H1 (cell line): ENCODE measurements at regions not wholly inside any gene's neighbourhood (a gene's known extent, or its start where the extent isn't known, plus 50 kb on each side); places are given as distances from the start of the nearest gene placed in this dataset.

Source experiments
- CTCF ChIA-PET: fragments of 300-600 bp; sonication (Branson Sonifier 250); formaldehyde crosslinking; loops from one replicate; lab custom pipeline; 2021; ENCODE audit not compliant: partially characterized antibody; lab: Charles Lee
- POLR2A ChIA-PET: fragments of 300-600 bp; sonication (Branson Sonifier 250); formaldehyde crosslinking; loops from one replicate; lab custom pipeline; 2021; ENCODE audit warnings: inconsistent platforms; ENCODE audit not compliant: partially characterized antibody; lab: Charles Lee
- DNase-seq, 2 experiments: peaks; one replicate each; pipeline versions ENCODE4 v3.0.0 to v3.0.0-alpha.2; 2010 to 2022; ENCODE audit warnings: low spot score in 2 of 2, low read depth in 1 of 2, mixed read lengths in 1 of 2
- FAIRE-seq: peaks from 2 replicates; lab custom pipeline; 2011; peaks lifted over from hg19 to GRCh38; lab: Jason Lieb, UNC
- H2AFZ ChIP-seq: 2 replicates; pipeline ENCODE4 v1.8.1; 2012; ENCODE audit warnings: low read length, inconsistent platforms
- H2AK5ac ChIP-seq: 2 replicates; pipeline ENCODE4 v1.6.1; 2013; ENCODE audit warnings: low read depth, low read length
- H2BK120ac ChIP-seq: replicated peaks from 2 replicates; pipeline ENCODE3; 2013; ENCODE audit warnings: low read depth, low read length, inconsistent platforms
- H2BK12ac ChIP-seq: 2 replicates; pipeline ENCODE4 v1.6.1; 2013; ENCODE audit warnings: low read depth, low read length
- H2BK15ac ChIP-seq: 2 replicates; pipeline ENCODE4 v1.6.1; 2013; ENCODE audit warnings: low read length
- H2BK20ac ChIP-seq: 2 replicates; pipeline ENCODE4 v1.6.1; 2013; ENCODE audit warnings: low read length
- H2BK5ac ChIP-seq: 2 replicates; pipeline ENCODE4 v1.6.1; 2013; ENCODE audit warnings: low read depth, low read length
- H3K14ac ChIP-seq: 2 replicates; pipeline ENCODE4 v1.6.1; 2013; ENCODE audit warnings: inconsistent platforms; ENCODE audit not compliant: insufficient read length
- H3K18ac ChIP-seq: 2 replicates; pipeline ENCODE4 v1.6.1; 2013; ENCODE audit warnings: low read length; ENCODE audit errors: extremely low read depth
- H3K23ac ChIP-seq: 2 replicates; pipeline ENCODE4 v1.6.1; 2013; ENCODE audit warnings: inconsistent platforms; ENCODE audit not compliant: insufficient read length
- H3K23me2 ChIP-seq: 2 replicates; pipeline ENCODE4 v1.6.1; 2013; ENCODE audit warnings: low read depth, low read length
- H3K27ac ChIP-seq: 2 replicates; pipeline ENCODE4 v1.6.1; 2011; ENCODE audit warnings: low read depth, low read length, inconsistent platforms
- H3K27me3 ChIP-seq, 4 experiments: replicated peaks in 1 of 4; 1 replicate in 1 of 4; 2 replicates in 3 of 4; pipeline versions ENCODE4 v1.6.1 to v1.8.1; 2011 to 2013; ENCODE audit warnings: low read length in 3 of 4, mild to moderate bottlenecking in 3 of 4, inconsistent platforms in 2 of 4, mixed read lengths in 2 of 4, moderate library complexity in 1 of 4; ENCODE audit not compliant: control insufficient read depth in 3 of 4, insufficient read depth in 3 of 4; ENCODE audit errors: extremely low read depth in 1 of 4
- H3K36me3 ChIP-seq, 4 experiments: 2 replicates each; pipeline versions ENCODE4 v1.6.1 to v1.8.1; 2011 to 2013; ENCODE audit warnings: mild to moderate bottlenecking in 4 of 4, low read length in 3 of 4, moderate library complexity in 2 of 4, control low read depth in 1 of 4, inconsistent platforms in 1 of 4; ENCODE audit not compliant: insufficient read depth in 4 of 4, control insufficient read depth in 2 of 4
- H3K4ac ChIP-seq: replicated peaks from 2 replicates; pipeline ENCODE3; 2013; ENCODE audit warnings: low read length, low read depth, mixed read lengths, inconsistent platforms; ENCODE audit not compliant: insufficient read length
- H3K4me1 ChIP-seq, 4 experiments: replicated peaks in 1 of 4; 1 replicate in 1 of 4; 2 replicates in 3 of 4; pipeline versions ENCODE4 v1.6.1 to v1.8.1; 2011 to 2013; ENCODE audit warnings: low read length in 3 of 4, inconsistent platforms in 2 of 4, mixed read lengths in 1 of 4; ENCODE audit not compliant: insufficient read depth in 4 of 4, control insufficient read depth in 3 of 4
- H3K4me2 ChIP-seq, 2 experiments: 2 replicates each; pipeline versions ENCODE4 v1.6.1 to v1.8.1; 2011 to 2013; ENCODE audit warnings: low read depth in 2 of 2, low read length in 2 of 2, control low read depth in 1 of 2, inconsistent platforms in 1 of 2, mild to moderate bottlenecking in 1 of 2; ENCODE audit not compliant: insufficient read depth in 1 of 2
- H3K4me3 ChIP-seq, 4 experiments: fragments of 200-600, 300-600 bp in 1 of 4; sonication (generic), shearing (Covaris generic), sonication (Bioruptor Twin) in 1 of 4; 2 replicates each; pipeline versions ENCODE4 v1.5.1 to v1.8.1; 2011 to 2016; ENCODE audit warnings: low read length in 4 of 4, low read depth in 3 of 4, control low read depth in 2 of 4, inconsistent platforms in 2 of 4, mild to moderate bottlenecking in 2 of 4, mixed read lengths in 1 of 4, moderate library complexity in 1 of 4; ENCODE audit not compliant: insufficient read depth in 2 of 4; ENCODE audit errors: extremely low read depth in 1 of 4
- H3K56ac ChIP-seq: replicated peaks from 2 replicates; pipeline ENCODE3; 2013; ENCODE audit warnings: low read depth, mild to moderate bottlenecking, mixed read lengths, low read length, inconsistent platforms; ENCODE audit not compliant: insufficient read length
- H3K79me1 ChIP-seq: 2 replicates; pipeline ENCODE4 v1.6.1; 2013; ENCODE audit warnings: low read depth, low read length, control low read depth
- H3K79me2 ChIP-seq, 2 experiments: 2 replicates each; pipeline versions ENCODE4 v1.6.1 to v1.8.1; 2012 to 2013; ENCODE audit warnings: low read length in 2 of 2, mild to moderate bottlenecking in 2 of 2, inconsistent platforms in 1 of 2; ENCODE audit not compliant: insufficient read depth in 2 of 2, control insufficient read depth in 1 of 2
- H3K9ac ChIP-seq, 4 experiments: replicated peaks in 1 of 4; 1 replicate in 1 of 4; 2 replicates in 3 of 4; pipeline versions ENCODE4 v1.6.1 to v1.8.1; 2011 to 2013; ENCODE audit warnings: low read depth in 3 of 4, low read length in 3 of 4, control low read depth in 2 of 4, mild to moderate bottlenecking in 2 of 4, moderate library complexity in 2 of 4, inconsistent platforms in 1 of 4; ENCODE audit errors: extremely low read depth in 1 of 4
- H3K9me3 ChIP-seq, 2 experiments: 2 replicates each; pipeline versions ENCODE4 v1.6.1 to v1.8.1; 2012 to 2013; ENCODE audit warnings: mild to moderate bottlenecking in 2 of 2, moderate library complexity in 2 of 2, control low read depth in 1 of 2, inconsistent platforms in 1 of 2, low read depth in 1 of 2, low read length in 1 of 2, mixed read lengths in 1 of 2; ENCODE audit not compliant: insufficient read depth in 2 of 2
- H4K20me1 ChIP-seq, 2 experiments: replicated peaks in 1 of 2; 2 replicates each; pipeline versions ENCODE3 to v1.8.1; 2011 to 2013; ENCODE audit warnings: inconsistent platforms in 2 of 2, low read length in 2 of 2, mild to moderate bottlenecking in 1 of 2; ENCODE audit not compliant: insufficient read depth in 2 of 2, control insufficient read depth in 1 of 2
- H4K5ac ChIP-seq: 2 replicates; pipeline ENCODE4 v1.6.1; 2013; ENCODE audit warnings: low read length, low read depth, mixed read lengths, inconsistent platforms; ENCODE audit not compliant: insufficient read length
- H4K8ac ChIP-seq: 2 replicates; pipeline ENCODE4 v1.8.0; 2013; ENCODE audit warnings: mild to moderate bottlenecking, moderate library complexity, low read length, inconsistent platforms; ENCODE audit not compliant: insufficient read depth; ENCODE audit errors: extremely low read depth
- H4K91ac ChIP-seq: replicated peaks from 2 replicates; pipeline ENCODE3; 2013; ENCODE audit warnings: low read length, mixed read lengths, inconsistent platforms; ENCODE audit not compliant: insufficient read length
- ATF2 ChIP-seq: IDR thresholded peaks from 2 replicates; pipeline ENCODE4 v1.6.1; 2012; ENCODE audit warnings: low read length, inconsistent platforms
- CHD2 ChIP-seq: IDR thresholded peaks from 2 replicates; pipeline ENCODE4 v1.6.1; 2012; ENCODE audit warnings: low read length, improper control_type of control experiment
- EP300 ChIP-seq, 2 experiments: IDR thresholded peaks; 1 replicate in 1 of 2; 2 replicates in 1 of 2; pipeline ENCODE4 v1.6.1; 2011 to 2012; ENCODE audit warnings: low read depth in 2 of 2, low read length in 2 of 2, mild to moderate bottlenecking in 2 of 2, borderline replicate concordance in 1 of 2, inconsistent platforms in 1 of 2, moderate library complexity in 1 of 2
- KDM1A ChIP-seq: fragments of 200-600, 300-600 bp; sonication (generic); IDR thresholded peaks from 2 replicates; pipeline ENCODE4 v1.7.1; 2016; ENCODE audit warnings: mild to moderate bottlenecking, low read length, borderline replicate concordance
- KDM4A ChIP-seq: IDR thresholded peaks from one replicate; pipeline ENCODE4 v1.7.1; 2012; ENCODE audit warnings: low read depth, mild to moderate bottlenecking, moderate library complexity, low read length, inconsistent platforms; ENCODE audit not compliant: severe bottlenecking
- RBBP5 ChIP-seq: IDR thresholded peaks from 2 replicates; pipeline ENCODE4 v1.7.1; 2012; ENCODE audit warnings: low read depth, mild to moderate bottlenecking, inconsistent platforms, low read length, moderate library complexity, borderline replicate concordance
- RXRA ChIP-seq: IDR thresholded peaks from 2 replicates; pipeline ENCODE4 v1.6.1; 2011; ENCODE audit warnings: low read depth, mild to moderate bottlenecking, low read length, moderate library complexity; ENCODE audit not compliant: insufficient read depth
- SIN3A ChIP-seq, 2 experiments: IDR thresholded peaks in 1 of 2; conservative IDR thresholded peaks in 1 of 2; 2 replicates each; pipeline ENCODE4 v1.6.1; 2011 to 2012; ENCODE audit warnings: low read length in 2 of 2, improper control_type of control experiment in 1 of 2, low read depth in 1 of 2, mild to moderate bottlenecking in 1 of 2
- SIX5 ChIP-seq: IDR thresholded peaks from 2 replicates; pipeline ENCODE4 v1.6.1; 2011; ENCODE audit warnings: mild to moderate bottlenecking, low read depth, low read length
- SUZ12 ChIP-seq: fragments of 200-600 bp; sonication (generic); IDR thresholded peaks from 2 replicates; pipeline ENCODE4 v1.6.1; 2012; ENCODE audit warnings: mild to moderate bottlenecking, inconsistent platforms, low read length, moderate library complexity, mixed read lengths
- WGBS, 2 experiments: shearing (Covaris generic) in 1 of 2; methylation state at CpG; one replicate each; pipeline versions ENCODE4 v1.1.6 to v1.1.7; 2013 to 2015; ENCODE audit warnings: low lambda C conversion rate in 2 of 2, mixed read lengths in 2 of 2, inconsistent platforms in 1 of 2, low coverage in 1 of 2, missing lambda C conversion rate in 1 of 2; ENCODE audit not compliant: insufficient replicate concordance in 2 of 2, insufficient coverage in 1 of 2, insufficient read length in 1 of 2; ENCODE audit errors: extremely low coverage in 1 of 2, missing lambda C conversion rate in 1 of 2; 5-methylcytosine and 5-hydroxymethylcytosine counted together
- TF ChIP-seq, protein P1 (sequence below): IDR thresholded peaks from 2 replicates; pipeline ENCODE4 v1.6.1; 2012; ENCODE audit warnings: inconsistent platforms
- TF ChIP-seq, protein P2 (sequence below): IDR thresholded peaks from 2 replicates; pipeline ENCODE4 v1.6.1; 2011; ENCODE audit warnings: low read depth, mild to moderate bottlenecking, low read length; ENCODE audit not compliant: insufficient read depth

DNA sequence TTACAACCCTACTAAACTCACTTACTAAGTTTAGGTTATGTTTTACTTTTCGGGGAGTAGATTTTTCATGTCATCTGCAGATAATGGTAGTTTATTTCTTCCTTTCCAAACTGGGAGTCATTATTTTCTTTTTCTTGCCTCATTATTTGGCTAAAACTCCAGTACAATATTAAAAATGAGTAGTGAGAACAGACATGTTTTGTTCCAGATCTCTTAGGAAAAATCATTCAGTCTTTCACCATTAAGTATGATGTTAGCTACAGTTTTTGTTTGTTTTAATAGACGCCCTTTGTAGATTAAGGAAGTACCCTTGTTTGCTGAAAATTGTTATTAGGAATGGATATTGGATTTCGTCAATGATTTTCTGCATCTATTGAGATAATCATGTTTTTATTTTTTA, 472.0 kb upstream of the PAPPA start:
- FAIRE-seq = no peak
- Histone ChIP-seq H3K79me1 (no peaks in the 10 kb centered on the region), H2BK15ac (no peak overlapping the region), H2BK120ac (no peak overlapping the region), H3K9ac (no peak overlapping the region), H2BK5ac (no peak overlapping the region), H2AK5ac (no peak overlapping the region), H3K23me2 (no peaks in the 10 kb centered on the region), H2AFZ (no peak overlapping the region), H4K20me1 (no peaks in the 10 kb centered on the region), H3K9me3 (peaks cover 0 to 9% of the 10 kb centered on the region in 2 experiments; a peak in 1 of 4 replicates), H3K79me2 (no peaks in the 10 kb centered on the region), H2BK20ac (no peak overlapping the region), H4K8ac (no peak overlapping the region), H3K4me1 (no peaks in the 10 kb centered on the region), H4K91ac (no peak overlapping the region), H4K5ac (no peak overlapping the region), H3K36me3 (no peaks in the 10 kb centered on the region; a peak in 1 of 8 replicates), H3K27ac (no peak overlapping the region), H3K4me3 (no peak overlapping the region), H3K4me2 (no peak overlapping the region), H3K4ac (no peak overlapping the region), H3K14ac (no peak overlapping the region), H2BK12ac (no peak overlapping the region), H3K56ac (no peak overlapping the region), H3K18ac (no peak overlapping the region), H3K27me3 (no peaks in the 10 kb centered on the region), H3K23ac (no peak overlapping the region)
- no peak for DNase-seq
- CTCF ChIA-PET = no interaction called here
- POLR2A ChIA-PET = no interaction called here
- 90% methylated on average over 3 of the region's 3 CpGs; no CpG with 5 or more reads in 1 of the 2 experiments for WGBS, 2 experiments
- no peak for TF ChIP-seq CHD2
- TF ChIP-seq RXRA = no peak
- no peak for TF ChIP-seq ATF2
- TF ChIP-seq EP300 (IDR thresholded peaks at IDR 0.05; ENCODE audit: borderline replicate concordance in 1 of 2, low read depth in 2 of 2, low read length in 2 of 2) = no peak
- TF ChIP-seq, protein P1, sequence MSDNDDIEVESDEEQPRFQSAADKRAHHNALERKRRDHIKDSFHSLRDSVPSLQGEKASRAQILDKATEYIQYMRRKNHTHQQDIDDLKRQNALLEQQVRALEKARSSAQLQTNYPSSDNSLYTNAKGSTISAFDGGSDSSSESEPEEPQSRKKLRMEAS = no peak
- TF ChIP-seq RBBP5 = no peak
- no peak for TF ChIP-seq KDM1A
- no peak for TF ChIP-seq KDM4A
- no peak for TF ChIP-seq SUZ12
- TF ChIP-seq, protein P2, sequence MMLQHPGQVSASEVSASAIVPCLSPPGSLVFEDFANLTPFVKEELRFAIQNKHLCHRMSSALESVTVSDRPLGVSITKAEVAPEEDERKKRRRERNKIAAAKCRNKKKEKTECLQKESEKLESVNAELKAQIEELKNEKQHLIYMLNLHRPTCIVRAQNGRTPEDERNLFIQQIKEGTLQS = no peak
- no peak for TF ChIP-seq SIX5
- no peak for TF ChIP-seq SIN3A (conservative IDR thresholded peaks at IDR 0.05 in 1 of 2, IDR thresholded peaks at IDR 0.05 in 1 of 2; ENCODE audit: low read depth in 1 of 2, low read length in 2 of 2)
